ENCODE measurements at regions not wholly inside any gene's neighbourhood (a gene's known extent, or its start where the extent isn't known, plus 50 kb on each side); places are given as distances from the start of the nearest gene placed in this dataset.

DNA sequence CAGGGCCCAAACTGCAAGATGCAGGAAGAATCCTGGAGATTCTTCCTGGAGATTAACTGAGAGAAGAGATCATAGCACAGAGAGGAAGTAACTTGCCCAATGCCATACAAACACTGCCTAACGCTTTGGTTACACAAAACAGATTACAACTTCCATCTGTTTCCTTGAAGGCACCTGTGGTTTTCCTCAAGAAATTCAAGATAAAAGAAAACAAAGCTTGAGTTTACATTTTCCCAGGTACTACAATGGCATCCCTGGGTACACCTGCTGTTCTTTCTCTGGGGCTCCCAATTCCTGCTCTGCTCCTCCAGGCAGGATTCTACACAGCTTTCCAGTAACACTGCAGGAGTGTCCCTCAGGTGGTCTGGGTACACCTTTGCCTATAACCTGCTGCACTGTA, 781.9 kb upstream of the ID2 start:
- TF ChIP-seq, protein P1, sequence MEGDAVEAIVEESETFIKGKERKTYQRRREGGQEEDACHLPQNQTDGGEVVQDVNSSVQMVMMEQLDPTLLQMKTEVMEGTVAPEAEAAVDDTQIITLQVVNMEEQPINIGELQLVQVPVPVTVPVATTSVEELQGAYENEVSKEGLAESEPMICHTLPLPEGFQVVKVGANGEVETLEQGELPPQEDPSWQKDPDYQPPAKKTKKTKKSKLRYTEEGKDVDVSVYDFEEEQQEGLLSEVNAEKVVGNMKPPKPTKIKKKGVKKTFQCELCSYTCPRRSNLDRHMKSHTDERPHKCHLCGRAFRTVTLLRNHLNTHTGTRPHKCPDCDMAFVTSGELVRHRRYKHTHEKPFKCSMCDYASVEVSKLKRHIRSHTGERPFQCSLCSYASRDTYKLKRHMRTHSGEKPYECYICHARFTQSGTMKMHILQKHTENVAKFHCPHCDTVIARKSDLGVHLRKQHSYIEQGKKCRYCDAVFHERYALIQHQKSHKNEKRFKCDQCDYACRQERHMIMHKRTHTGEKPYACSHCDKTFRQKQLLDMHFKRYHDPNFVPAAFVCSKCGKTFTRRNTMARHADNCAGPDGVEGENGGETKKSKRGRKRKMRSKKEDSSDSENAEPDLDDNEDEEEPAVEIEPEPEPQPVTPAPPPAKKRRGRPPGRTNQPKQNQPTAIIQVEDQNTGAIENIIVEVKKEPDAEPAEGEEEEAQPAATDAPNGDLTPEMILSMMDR (IDR thresholded peaks at IDR 0.05; ENCODE audit: poor library complexity, severe bottlenecking), result no peak
- no peak for TF ChIP-seq REST (IDR thresholded peaks at IDR 0.05; ENCODE audit: borderline replicate concordance)
- TF ChIP-seq TAF1 (IDR thresholded peaks at IDR 0.05; ENCODE audit: low read depth), result no peak
- no peak for TF ChIP-seq EP300 (conservative IDR thresholded peaks at IDR 0.05; ENCODE audit: poor library complexity, severe bottlenecking)
- TF ChIP-seq POLR2AphosphoS5 (IDR thresholded peaks at IDR 0.05), result no peak
- no peak for TF ChIP-seq RAD21 (conservative IDR thresholded peaks at IDR 0.05)
- no peak for TF ChIP-seq MXI1 (conservative IDR thresholded peaks at IDR 0.05; ENCODE audit: poor library complexity, severe bottlenecking)

Measured in neural cell (in vitro differentiated cells).